Liver (tissue), 8 donors: ENCODE measurements at regions not wholly inside any gene's neighbourhood (a gene's known extent, or its start where the extent isn't known, plus 50 kb on each side); places are given as distances from the start of the nearest gene placed in this dataset.
A peak's percentile ranks its signal among the peaks of the same experiment; 100 is the strongest.

Experiments used
- DNase-seq: peaks from one replicate; pipeline ENCODE4 v3.0.0-alpha.2; 2017; ENCODE audit warnings: low spot score
- H3K27ac ChIP-seq, 2 donors: one replicate each; pipeline ENCODE4 v1.7.0; 2013; ENCODE audit warnings: inconsistent platforms in 2 of 2, low read length in 2 of 2, control low read depth in 1 of 2, low read depth in 1 of 2, mild to moderate bottlenecking in 1 of 2
- H3K27me3 ChIP-seq, 4 donors: one replicate each; pipeline versions ENCODE4 v1.6.1 to v1.7.0; 2013; ENCODE audit warnings: low read length in 3 of 4, inconsistent platforms in 1 of 4, mild to moderate bottlenecking in 1 of 4, moderate library complexity in 1 of 4; ENCODE audit not compliant: control insufficient read depth in 4 of 4, insufficient read depth in 4 of 4
- H3K36me3 ChIP-seq, 4 donors: one replicate each; pipeline versions ENCODE4 v1.6.1 to v1.7.0; 2013; ENCODE audit warnings: low read length in 3 of 4, mild to moderate bottlenecking in 3 of 4, low read depth in 1 of 4, moderate library complexity in 1 of 4; ENCODE audit not compliant: control insufficient read depth in 4 of 4, insufficient read depth in 3 of 4
- H3K4me1 ChIP-seq, 4 donors: one replicate each; pipeline versions ENCODE4 v1.6.1 to v1.7.0; 2013; ENCODE audit warnings: low read length in 3 of 4, mild to moderate bottlenecking in 3 of 4, moderate library complexity in 1 of 4; ENCODE audit not compliant: control insufficient read depth in 4 of 4, insufficient read depth in 4 of 4
- H3K4me3 ChIP-seq, 3 donors: one replicate each; pipeline versions ENCODE4 v1.6.1 to v1.7.0; 2013; ENCODE audit warnings: low read length in 3 of 3, control low read depth in 1 of 3, low read depth in 1 of 3, mild to moderate bottlenecking in 1 of 3
- H3K9ac ChIP-seq, 2 donors: one replicate each; pipeline ENCODE4 v1.7.0; 2013; ENCODE audit warnings: low read length in 2 of 2, mild to moderate bottlenecking in 2 of 2, moderate library complexity in 2 of 2, control low read depth in 1 of 2, low read depth in 1 of 2
- H3K9me3 ChIP-seq, 4 donors: one replicate each; pipeline versions ENCODE4 v1.6.1 to v1.7.0; 2013; ENCODE audit warnings: low read length in 3 of 4; ENCODE audit not compliant: control insufficient read depth in 4 of 4
- EGR1 ChIP-seq, 2 donors: IDR thresholded peaks; 2 replicates each; pipeline ENCODE4 v1.6.1; 2016 to 2018; ENCODE audit warnings: antibody characterized with exemption in 2 of 2, low read depth in 2 of 2
- FOXA1 ChIP-seq: IDR thresholded peaks from 2 replicates; pipeline ENCODE4 v1.6.1; 2016; ENCODE audit warnings: antibody characterized with exemption
- FOXA2 ChIP-seq: IDR thresholded peaks from 2 replicates; pipeline ENCODE4 v1.6.1; 2016; ENCODE audit warnings: antibody characterized with exemption
- GABPA ChIP-seq, 2 donors: IDR thresholded peaks in 1 of 2; conservative IDR thresholded peaks in 1 of 2; 2 replicates each; pipeline ENCODE4 v1.6.1; 2016; ENCODE audit warnings: antibody characterized with exemption in 2 of 2, mild to moderate bottlenecking in 1 of 2, moderate library complexity in 1 of 2
- HNF4A ChIP-seq, 2 donors: conservative IDR thresholded peaks; 2 replicates each; pipeline ENCODE4 v1.6.1; 2016; ENCODE audit warnings: antibody characterized with exemption in 2 of 2, mild to moderate bottlenecking in 2 of 2
- HNF4G ChIP-seq: IDR thresholded peaks from 2 replicates; pipeline ENCODE4 v1.6.1; 2016; ENCODE audit warnings: antibody characterized with exemption
- JUND ChIP-seq, 2 donors: IDR thresholded peaks; 2 replicates each; pipeline ENCODE4 v1.6.1; 2016; ENCODE audit warnings: antibody characterized with exemption in 2 of 2
- NR2F2 ChIP-seq: IDR thresholded peaks from 2 replicates; pipeline ENCODE4 v1.6.1; 2016; ENCODE audit warnings: antibody characterized with exemption
- RAD21 ChIP-seq, 2 donors: IDR thresholded peaks; 2 replicates each; pipeline ENCODE4 v1.6.1; 2016; ENCODE audit warnings: antibody characterized with exemption in 2 of 2, mild to moderate bottlenecking in 2 of 2
- RXRA ChIP-seq, 2 donors: IDR thresholded peaks; 2 replicates each; pipeline ENCODE4 v1.6.1; 2017 to 2018; ENCODE audit warnings: antibody characterized with exemption in 2 of 2, mild to moderate bottlenecking in 1 of 2
- SP1 ChIP-seq: IDR thresholded peaks from 2 replicates; pipeline ENCODE4 v1.6.1; 2018; ENCODE audit warnings: antibody characterized with exemption, mild to moderate bottlenecking
- TAF1 ChIP-seq: conservative IDR thresholded peaks from 2 replicates; pipeline ENCODE4 v1.6.1; 2016; ENCODE audit warnings: antibody characterized with exemption, mild to moderate bottlenecking
- YY1 ChIP-seq: IDR thresholded peaks from 2 replicates; pipeline ENCODE4 v1.6.1; 2016; ENCODE audit warnings: antibody characterized with exemption, mild to moderate bottlenecking
- WGBS: extraction: QIAGEN DNeasy Blood & Tissue Kit; methylation state at CpG from one replicate; pipeline ENCODE4 v1.1.7; 2013; 5-methylcytosine and 5-hydroxymethylcytosine counted together
- TF ChIP-seq, protein P1 (sequence below): IDR thresholded peaks from 2 replicates; pipeline ENCODE4 v1.6.1; 2016; ENCODE audit warnings: antibody characterized with exemption, mild to moderate bottlenecking
- TF ChIP-seq, protein P2 (sequence below): IDR thresholded peaks from 2 replicates; pipeline ENCODE4 v1.6.1; 2016; ENCODE audit warnings: antibody characterized with exemption
- TF ChIP-seq, protein P3 (sequence below): IDR thresholded peaks from 2 replicates; pipeline ENCODE4 v1.6.1; 2016; ENCODE audit warnings: antibody characterized with exemption
- TF ChIP-seq, protein P4 (sequence below): IDR thresholded peaks from 2 replicates; pipeline ENCODE4 v1.6.1; 2016; ENCODE audit warnings: antibody characterized with exemption
- TF ChIP-seq, protein P5 (sequence below): fragments of 150-350 bp; IDR thresholded peaks from 2 replicates; pipeline ENCODE4 v1.5.1; 2017; ENCODE audit warnings: improper control_type of control experiment, low read depth, low read length; ENCODE audit not compliant: missing input control
- donor health status: healthy.
- donor health status: healthy.
- donor health status: healthy.
- donor health status: healthy.
- donor health status: healthy.

DNA sequence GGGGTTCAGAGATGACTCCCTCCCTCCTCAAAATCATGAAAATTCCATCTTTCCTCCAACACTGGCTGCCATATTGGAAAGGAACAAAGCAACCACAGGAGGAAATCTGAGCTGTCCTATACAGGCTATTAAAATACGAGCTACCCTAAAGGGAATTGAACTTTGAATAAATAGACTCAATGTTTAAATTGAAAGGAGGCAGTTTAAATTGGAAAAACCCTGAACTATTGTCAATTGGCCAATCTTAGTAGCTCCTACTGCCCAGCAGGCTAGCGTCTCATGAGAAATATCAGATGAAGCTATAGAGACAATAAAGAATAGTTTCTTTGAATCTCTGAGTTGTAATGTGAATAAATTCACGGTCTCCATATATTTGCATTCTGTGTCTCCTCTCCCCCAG is 85.4 kb upstream of the KCNE2 start:
- H3K27me3 ChIP-seq, result no peaks in the 10 kb centered on the region
- WGBS, result 95% methylated on average over 3 of the region's 3 CpGs
- H3K36me3 ChIP-seq, result no peaks in the 10 kb centered on the region
- TF ChIP-seq SP1 (no peak), FOXA1 (no peak)
- TF ChIP-seq, protein P1, sequence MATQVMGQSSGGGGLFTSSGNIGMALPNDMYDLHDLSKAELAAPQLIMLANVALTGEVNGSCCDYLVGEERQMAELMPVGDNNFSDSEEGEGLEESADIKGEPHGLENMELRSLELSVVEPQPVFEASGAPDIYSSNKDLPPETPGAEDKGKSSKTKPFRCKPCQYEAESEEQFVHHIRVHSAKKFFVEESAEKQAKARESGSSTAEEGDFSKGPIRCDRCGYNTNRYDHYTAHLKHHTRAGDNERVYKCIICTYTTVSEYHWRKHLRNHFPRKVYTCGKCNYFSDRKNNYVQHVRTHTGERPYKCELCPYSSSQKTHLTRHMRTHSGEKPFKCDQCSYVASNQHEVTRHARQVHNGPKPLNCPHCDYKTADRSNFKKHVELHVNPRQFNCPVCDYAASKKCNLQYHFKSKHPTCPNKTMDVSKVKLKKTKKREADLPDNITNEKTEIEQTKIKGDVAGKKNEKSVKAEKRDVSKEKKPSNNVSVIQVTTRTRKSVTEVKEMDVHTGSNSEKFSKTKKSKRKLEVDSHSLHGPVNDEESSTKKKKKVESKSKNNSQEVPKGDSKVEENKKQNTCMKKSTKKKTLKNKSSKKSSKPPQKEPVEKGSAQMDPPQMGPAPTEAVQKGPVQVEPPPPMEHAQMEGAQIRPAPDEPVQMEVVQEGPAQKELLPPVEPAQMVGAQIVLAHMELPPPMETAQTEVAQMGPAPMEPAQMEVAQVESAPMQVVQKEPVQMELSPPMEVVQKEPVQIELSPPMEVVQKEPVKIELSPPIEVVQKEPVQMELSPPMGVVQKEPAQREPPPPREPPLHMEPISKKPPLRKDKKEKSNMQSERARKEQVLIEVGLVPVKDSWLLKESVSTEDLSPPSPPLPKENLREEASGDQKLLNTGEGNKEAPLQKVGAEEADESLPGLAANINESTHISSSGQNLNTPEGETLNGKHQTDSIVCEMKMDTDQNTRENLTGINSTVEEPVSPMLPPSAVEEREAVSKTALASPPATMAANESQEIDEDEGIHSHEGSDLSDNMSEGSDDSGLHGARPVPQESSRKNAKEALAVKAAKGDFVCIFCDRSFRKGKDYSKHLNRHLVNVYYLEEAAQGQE, result no peak
- TF ChIP-seq, protein P2, sequence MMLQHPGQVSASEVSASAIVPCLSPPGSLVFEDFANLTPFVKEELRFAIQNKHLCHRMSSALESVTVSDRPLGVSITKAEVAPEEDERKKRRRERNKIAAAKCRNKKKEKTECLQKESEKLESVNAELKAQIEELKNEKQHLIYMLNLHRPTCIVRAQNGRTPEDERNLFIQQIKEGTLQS, result no peak
- no peak overlapping the region for H3K27ac ChIP-seq
- no peak overlapping the region for H3K4me3 ChIP-seq
- H3K9ac ChIP-seq, result no peak overlapping the region
- H3K4me1 ChIP-seq, result peaks cover 8 to 31% (median 26%) of the 10 kb centered on the region in 4 donors
- no peak for DNase-seq
- no peaks in the 10 kb centered on the region for H3K9me3 ChIP-seq

DNA sequence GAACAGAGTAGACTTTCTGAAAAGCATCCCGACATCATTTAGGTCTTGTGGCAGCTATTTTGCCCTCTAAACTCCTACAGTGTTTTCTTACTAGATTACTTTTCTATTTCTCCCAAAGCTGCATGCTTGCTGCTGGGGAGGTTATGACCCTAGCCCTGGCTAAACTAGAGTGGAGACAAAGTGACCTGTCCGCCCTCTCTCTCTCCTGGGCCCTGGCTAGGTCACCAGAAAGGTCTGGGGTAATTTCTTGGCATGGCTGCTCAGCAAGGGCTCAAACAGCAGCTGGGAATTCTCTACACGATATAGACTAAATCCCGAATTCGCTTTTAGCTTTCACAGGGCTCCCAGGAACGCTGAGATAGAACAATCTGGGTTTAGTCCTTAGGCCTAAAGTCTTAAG is 84.5 kb upstream of the KCNE2 start:
- Histone ChIP-seq H3K4me3 (no peak overlapping the region), H3K27me3 (no peaks in the 10 kb centered on the region), H3K27ac (no peak overlapping the region), H3K4me1 (peaks cover 8 to 31% (median 26%) of the 10 kb centered on the region in 4 donors), H3K9ac (no peak overlapping the region), H3K9me3 (no peaks in the 10 kb centered on the region), H3K36me3 (no peaks in the 10 kb centered on the region)
- no peak for DNase-seq
- TF ChIP-seq, protein P1, result no peak
- TF ChIP-seq, protein P2, result no peak
- no peak for TF ChIP-seq FOXA2
- TF ChIP-seq, protein P3, sequence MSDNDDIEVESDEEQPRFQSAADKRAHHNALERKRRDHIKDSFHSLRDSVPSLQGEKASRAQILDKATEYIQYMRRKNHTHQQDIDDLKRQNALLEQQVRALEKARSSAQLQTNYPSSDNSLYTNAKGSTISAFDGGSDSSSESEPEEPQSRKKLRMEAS, result no peak
- TF ChIP-seq RXRA (IDR thresholded peaks at IDR 0.05), result peak; percentile 52 to 61
- TF ChIP-seq, protein P4, sequence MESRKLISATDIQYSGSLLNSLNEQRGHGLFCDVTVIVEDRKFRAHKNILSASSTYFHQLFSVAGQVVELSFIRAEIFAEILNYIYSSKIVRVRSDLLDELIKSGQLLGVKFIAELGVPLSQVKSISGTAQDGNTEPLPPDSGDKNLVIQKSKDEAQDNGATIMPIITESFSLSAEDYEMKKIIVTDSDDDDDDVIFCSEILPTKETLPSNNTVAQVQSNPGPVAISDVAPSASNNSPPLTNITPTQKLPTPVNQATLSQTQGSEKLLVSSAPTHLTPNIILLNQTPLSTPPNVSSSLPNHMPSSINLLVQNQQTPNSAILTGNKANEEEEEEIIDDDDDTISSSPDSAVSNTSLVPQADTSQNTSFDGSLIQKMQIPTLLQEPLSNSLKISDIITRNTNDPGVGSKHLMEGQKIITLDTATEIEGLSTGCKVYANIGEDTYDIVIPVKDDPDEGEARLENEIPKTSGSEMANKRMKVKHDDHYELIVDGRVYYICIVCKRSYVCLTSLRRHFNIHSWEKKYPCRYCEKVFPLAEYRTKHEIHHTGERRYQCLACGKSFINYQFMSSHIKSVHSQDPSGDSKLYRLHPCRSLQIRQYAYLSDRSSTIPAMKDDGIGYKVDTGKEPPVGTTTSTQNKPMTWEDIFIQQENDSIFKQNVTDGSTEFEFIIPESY, result no peak
- peak; percentile 52 for TF ChIP-seq NR2F2
- no peak for TF ChIP-seq JUND (IDR thresholded peaks at IDR 0.05)
- no peak for TF ChIP-seq GABPA (IDR thresholded peaks at IDR 0.05 in 1 of 2, conservative IDR thresholded peaks at IDR 0.05 in 1 of 2)
- TF ChIP-seq EGR1 (IDR thresholded peaks at IDR 0.05; ENCODE audit: low read depth in 2 of 2), result no peak
- TF ChIP-seq HNF4A (conservative IDR thresholded peaks at IDR 0.05), result peak; percentile 32 to 40
- peak in 1 of 2 donors; percentile 12 for TF ChIP-seq RAD21 (IDR thresholded peaks at IDR 0.05)
- no peak for TF ChIP-seq FOXA1
- no peak for TF ChIP-seq HNF4G
- TF ChIP-seq YY1, result no peak
- TF ChIP-seq TAF1, result no peak
- TF ChIP-seq SP1, result no peak
- TF ChIP-seq, protein P5, sequence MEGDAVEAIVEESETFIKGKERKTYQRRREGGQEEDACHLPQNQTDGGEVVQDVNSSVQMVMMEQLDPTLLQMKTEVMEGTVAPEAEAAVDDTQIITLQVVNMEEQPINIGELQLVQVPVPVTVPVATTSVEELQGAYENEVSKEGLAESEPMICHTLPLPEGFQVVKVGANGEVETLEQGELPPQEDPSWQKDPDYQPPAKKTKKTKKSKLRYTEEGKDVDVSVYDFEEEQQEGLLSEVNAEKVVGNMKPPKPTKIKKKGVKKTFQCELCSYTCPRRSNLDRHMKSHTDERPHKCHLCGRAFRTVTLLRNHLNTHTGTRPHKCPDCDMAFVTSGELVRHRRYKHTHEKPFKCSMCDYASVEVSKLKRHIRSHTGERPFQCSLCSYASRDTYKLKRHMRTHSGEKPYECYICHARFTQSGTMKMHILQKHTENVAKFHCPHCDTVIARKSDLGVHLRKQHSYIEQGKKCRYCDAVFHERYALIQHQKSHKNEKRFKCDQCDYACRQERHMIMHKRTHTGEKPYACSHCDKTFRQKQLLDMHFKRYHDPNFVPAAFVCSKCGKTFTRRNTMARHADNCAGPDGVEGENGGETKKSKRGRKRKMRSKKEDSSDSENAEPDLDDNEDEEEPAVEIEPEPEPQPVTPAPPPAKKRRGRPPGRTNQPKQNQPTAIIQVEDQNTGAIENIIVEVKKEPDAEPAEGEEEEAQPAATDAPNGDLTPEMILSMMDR, result no peak
- WGBS, result 47% methylated on average over 6 of the region's 6 CpGs
